ENCODE measurements at regions not wholly inside any gene's neighbourhood (a gene's known extent, or its start where the extent isn't known, plus 50 kb on each side); places are given as distances from the start of the nearest gene placed in this dataset.

DNA sequence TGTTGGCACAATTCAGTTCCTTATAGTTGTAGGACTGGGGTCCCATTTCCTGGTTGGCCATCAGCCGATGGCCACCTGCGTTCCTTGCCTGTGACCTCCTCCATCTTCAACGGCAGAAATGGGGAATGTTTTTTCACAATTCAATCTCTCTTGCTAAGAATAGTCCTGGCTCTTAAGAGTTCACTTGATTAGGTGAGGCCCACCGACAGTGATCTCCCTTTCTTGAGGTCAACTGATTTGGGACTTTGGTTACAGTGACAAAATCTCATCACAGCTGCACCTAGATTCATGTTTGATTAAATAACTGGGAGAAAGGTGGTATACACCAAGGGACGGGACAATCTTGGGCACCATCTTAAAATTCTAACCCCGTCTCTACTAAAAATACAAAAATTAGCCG, 139.1 kb upstream of the DTNBP1 start:
- no peak for DNase-seq (ENCODE audit: extremely low read depth, low read depth)
- TF ChIP-seq, protein P1, sequence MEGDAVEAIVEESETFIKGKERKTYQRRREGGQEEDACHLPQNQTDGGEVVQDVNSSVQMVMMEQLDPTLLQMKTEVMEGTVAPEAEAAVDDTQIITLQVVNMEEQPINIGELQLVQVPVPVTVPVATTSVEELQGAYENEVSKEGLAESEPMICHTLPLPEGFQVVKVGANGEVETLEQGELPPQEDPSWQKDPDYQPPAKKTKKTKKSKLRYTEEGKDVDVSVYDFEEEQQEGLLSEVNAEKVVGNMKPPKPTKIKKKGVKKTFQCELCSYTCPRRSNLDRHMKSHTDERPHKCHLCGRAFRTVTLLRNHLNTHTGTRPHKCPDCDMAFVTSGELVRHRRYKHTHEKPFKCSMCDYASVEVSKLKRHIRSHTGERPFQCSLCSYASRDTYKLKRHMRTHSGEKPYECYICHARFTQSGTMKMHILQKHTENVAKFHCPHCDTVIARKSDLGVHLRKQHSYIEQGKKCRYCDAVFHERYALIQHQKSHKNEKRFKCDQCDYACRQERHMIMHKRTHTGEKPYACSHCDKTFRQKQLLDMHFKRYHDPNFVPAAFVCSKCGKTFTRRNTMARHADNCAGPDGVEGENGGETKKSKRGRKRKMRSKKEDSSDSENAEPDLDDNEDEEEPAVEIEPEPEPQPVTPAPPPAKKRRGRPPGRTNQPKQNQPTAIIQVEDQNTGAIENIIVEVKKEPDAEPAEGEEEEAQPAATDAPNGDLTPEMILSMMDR (IDR thresholded peaks at IDR 0.05; ENCODE audit: low read depth, low read length) = no peak

DNA sequence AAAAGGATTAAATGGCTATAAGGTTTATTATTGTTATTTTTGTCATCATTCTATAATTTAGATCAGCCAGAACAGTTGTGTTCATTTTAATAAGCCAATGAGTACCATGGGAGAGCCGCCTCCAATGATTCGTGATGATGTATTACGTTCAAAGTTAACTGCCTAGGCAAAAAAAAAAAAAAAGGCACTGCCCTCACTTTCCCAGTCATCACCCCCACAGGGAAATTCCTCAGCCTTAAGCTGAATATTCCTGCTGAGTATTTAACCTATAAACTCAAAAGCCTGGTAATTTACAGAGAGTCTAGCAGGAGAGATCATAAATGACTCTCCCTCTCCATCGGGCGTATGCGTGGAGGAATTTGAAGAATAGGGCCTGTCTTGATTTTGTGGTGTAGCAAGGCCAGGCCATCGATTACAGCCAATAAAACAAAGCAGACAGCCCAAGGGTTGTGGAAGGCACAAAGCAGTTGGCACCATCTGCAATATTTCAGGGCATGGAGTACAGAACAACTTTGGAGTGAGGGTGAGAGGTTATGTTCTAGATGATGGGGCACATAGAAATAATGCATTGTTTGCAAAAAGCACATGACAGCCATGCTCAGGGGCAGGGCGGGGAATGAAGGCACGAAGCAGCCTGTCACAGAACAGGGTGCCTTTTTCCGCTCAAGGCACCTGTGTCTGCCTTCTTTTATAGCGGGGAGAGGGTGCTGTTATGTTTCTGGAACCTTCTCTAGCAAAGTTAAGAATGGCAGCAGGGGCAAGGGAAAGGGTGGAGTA, 138.2 kb upstream of the DTNBP1 start:
- no peak for DNase-seq (ENCODE audit: extremely low read depth, low read depth)

DNA sequence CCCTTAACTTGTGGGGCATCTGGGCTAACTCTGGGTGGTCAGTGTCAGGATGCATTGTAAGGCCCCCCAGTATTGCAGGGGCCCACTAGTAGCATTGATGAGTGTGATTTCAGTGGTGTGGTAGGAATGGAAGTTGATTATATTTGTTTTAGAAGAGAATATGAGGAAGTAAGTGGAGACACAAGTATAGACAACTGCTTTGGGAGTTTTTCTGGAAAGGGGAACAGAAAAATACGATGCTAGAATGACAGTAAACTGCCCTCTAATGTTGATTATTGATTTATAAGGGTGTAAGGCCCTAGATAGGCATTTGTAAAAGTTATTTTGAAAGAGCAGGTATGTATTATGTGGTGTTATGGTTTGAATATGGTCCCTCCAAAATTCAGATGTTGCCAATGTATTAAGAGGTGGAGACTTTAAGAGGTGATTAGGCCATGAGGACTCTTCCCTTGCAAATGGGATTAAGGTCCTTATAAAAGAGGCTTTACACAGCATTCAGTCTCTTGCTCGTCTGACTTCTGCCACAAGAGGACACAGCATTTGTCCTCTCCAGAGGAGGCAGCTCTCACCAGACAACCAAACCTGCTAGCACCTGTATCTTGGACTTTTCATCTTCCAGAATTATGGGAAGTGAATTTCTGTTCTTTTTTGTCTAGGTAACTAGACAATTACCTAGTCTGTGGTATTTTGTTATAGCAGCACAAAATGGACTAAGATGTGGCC, 135.9 kb upstream of the DTNBP1 start:
- DNase-seq (ENCODE audit: extremely low read depth, low read depth) = no peak
- TF ChIP-seq, protein P1 (IDR thresholded peaks at IDR 0.05; ENCODE audit: low read depth, low read length) = no peak

More for the DNA sequence above, 138.2 kb upstream of the DTNBP1 start:
- TF ChIP-seq, protein P1 (IDR thresholded peaks at IDR 0.05; ENCODE audit: low read depth, low read length) = no peak

DNA sequence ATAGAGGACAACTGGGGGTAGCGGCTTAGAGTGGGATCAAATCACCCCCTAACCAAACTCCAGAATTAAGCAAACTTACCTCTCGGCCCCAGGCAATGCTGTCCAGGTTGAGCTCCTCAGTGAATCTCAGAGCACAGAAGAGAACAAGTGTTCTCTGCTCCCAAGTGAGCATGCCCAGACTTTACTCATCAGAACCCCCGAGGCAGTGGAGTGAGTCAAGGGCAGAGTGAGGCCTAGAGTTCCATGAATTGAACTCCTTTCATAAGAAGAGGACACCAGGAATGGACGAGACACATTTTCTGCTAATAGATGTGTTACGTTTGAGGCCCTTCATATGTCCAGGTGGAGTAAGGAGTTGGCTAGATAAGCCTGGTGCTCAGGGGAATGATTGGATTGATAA, 134.0 kb upstream of the DTNBP1 start:
- TF ChIP-seq, protein P1 (IDR thresholded peaks at IDR 0.05; ENCODE audit: low read depth, low read length) = no peak
- no peak for DNase-seq (ENCODE audit: extremely low read depth, low read depth)

GRCh38 chr6:15796130-15796771, 133.4 kb upstream of the DTNBP1 start:
- DNase-seq (ENCODE audit: extremely low read depth, low read depth) = no peak
- TF ChIP-seq, protein P1 (IDR thresholded peaks at IDR 0.05; ENCODE audit: low read depth, low read length) = no peak

GRCh38 chr6:15793826-15794225, 131.0 kb upstream of the DTNBP1 start:
- TF ChIP-seq, protein P1 (IDR thresholded peaks at IDR 0.05; ENCODE audit: low read depth, low read length) = no peak
- DNase-seq (ENCODE audit: extremely low read depth, low read depth) = no peak

GRCh38 chr6:15793288-15793687, 130.5 kb upstream of the DTNBP1 start:
- TF ChIP-seq, protein P1 (IDR thresholded peaks at IDR 0.05; ENCODE audit: low read depth, low read length) = no peak
- DNase-seq (ENCODE audit: extremely low read depth, low read depth) = no peak

Data from AG09319 (cell line).